HG03558 (cell line): ENCODE measurements at regions not wholly inside any gene's neighbourhood (a gene's known extent, or its start where the extent isn't known, plus 50 kb on each side); places are given as distances from the start of the nearest gene placed in this dataset.
"Not testable (repeated sequence)": the region's sequence is repeated elsewhere in the genome, so short reads cannot be mapped to it uniquely, and the experiment has no call there.

Experiments
- ATAC-seq: cut with Tn5 transposase; IDR thresholded peaks from one replicate; pipeline ENCODE4 v1.9.1; 2021; ENCODE audit warnings: moderate number of reproducible peaks; ENCODE audit not compliant: unreplicated experiment; ENCODE audit errors: extremely low read depth

GRCh38 chr1:234816186-234816851 lies 206.3 kb upstream of the IRF2BP2 start:
- ATAC-seq = not testable (repeated sequence)

GRCh38 chr1:234815295-234815815 lies 205.4 kb upstream of the IRF2BP2 start:
- ATAC-seq = not testable (repeated sequence)

GRCh38 chr1:234814235-234814634 lies 204.3 kb upstream of the IRF2BP2 start:
- not testable (repeated sequence) for ATAC-seq

GRCh38 chr1:234811824-234812223 lies 201.8 kb upstream of the IRF2BP2 start:
- not testable (repeated sequence) for ATAC-seq

- not testable (repeated sequence) for ATAC-seq
These were observed 200.7 kb upstream of the IRF2BP2 start for GRCh38 chr1:234810726-234811125.

GRCh38 chr1:234809854-234810245 lies 199.9 kb upstream of the IRF2BP2 start:
- not testable (repeated sequence) for ATAC-seq

GRCh38 chr1:234808943-234809853 lies 199.2 kb upstream of the IRF2BP2 start:
- not testable (repeated sequence) for ATAC-seq

GRCh38 chr1:234808459-234808858 lies 198.5 kb upstream of the IRF2BP2 start:
- ATAC-seq = not testable (repeated sequence)

- not testable (repeated sequence) for ATAC-seq
These were observed 197.7 kb upstream of the IRF2BP2 start for GRCh38 chr1:234807705-234808104.

GRCh38 chr1:234802586-234802985 lies 192.6 kb upstream of the IRF2BP2 start:
- not testable (repeated sequence) for ATAC-seq

- not testable (repeated sequence) for ATAC-seq
These were observed 191.7 kb upstream of the IRF2BP2 start for GRCh38 chr1:234801636-234802035.

GRCh38 chr1:234801147-234801546 lies 191.2 kb upstream of the IRF2BP2 start:
- not testable (repeated sequence) for ATAC-seq

- ATAC-seq = not testable (repeated sequence)
These were observed 190.6 kb upstream of the IRF2BP2 start for GRCh38 chr1:234800563-234800962.

- ATAC-seq = not testable (repeated sequence)
These were observed 189.2 kb upstream of the IRF2BP2 start for GRCh38 chr1:234799021-234799689.

- not testable (repeated sequence) for ATAC-seq
These were observed 187.2 kb upstream of the IRF2BP2 start for GRCh38 chr1:234797216-234797615.

- ATAC-seq = not testable (repeated sequence)
These were observed 186.4 kb upstream of the IRF2BP2 start for GRCh38 chr1:234796438-234796792.

GRCh38 chr1:234795711-234796437 lies 185.9 kb upstream of the IRF2BP2 start:
- not testable (repeated sequence) for ATAC-seq

- ATAC-seq = not testable (repeated sequence)
These were observed 185.0 kb upstream of the IRF2BP2 start for GRCh38 chr1:234795007-234795406.

- ATAC-seq = not testable (repeated sequence)
These were observed 184.5 kb upstream of the IRF2BP2 start for GRCh38 chr1:234794452-234794851.

GRCh38 chr1:234793924-234794323 lies 183.9 kb upstream of the IRF2BP2 start:
- ATAC-seq = not testable (repeated sequence)
